ENCODE measurements at regions not wholly inside any gene's neighbourhood (a gene's known extent, or its start where the extent isn't known, plus 50 kb on each side); places are given as distances from the start of the nearest gene placed in this dataset.

DNA sequence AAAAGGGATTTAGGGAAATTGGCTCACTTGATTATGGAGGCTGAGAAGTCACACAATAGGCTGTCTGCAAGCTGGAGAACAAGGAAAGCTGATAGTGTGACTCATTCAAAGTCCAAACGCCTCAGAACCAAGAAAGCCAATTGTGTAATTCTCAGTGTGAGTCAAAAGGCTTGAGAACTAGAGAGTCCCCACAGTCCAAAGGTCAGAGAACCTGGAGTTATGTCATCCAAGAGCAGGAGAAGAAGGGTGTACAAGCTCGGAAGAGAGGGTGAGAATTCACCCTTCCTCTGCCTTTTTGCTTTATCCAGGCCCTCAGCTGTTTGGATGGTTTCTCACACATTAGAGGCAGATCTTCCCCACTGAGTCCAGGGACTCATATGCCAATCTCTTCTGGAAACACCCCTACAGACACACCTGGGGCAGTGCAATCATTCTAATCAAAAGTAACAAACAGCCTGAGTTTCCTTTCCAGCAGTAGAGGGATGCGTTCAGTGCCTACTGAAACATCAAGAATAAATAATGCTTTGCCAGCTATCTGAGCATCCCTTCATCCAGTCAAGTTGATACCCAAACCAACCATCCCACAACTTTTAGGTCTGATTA is 271.5 kb downstream of the SATB1 start:
- Histone ChIP-seq H4K8ac (ENCODE audit: low read depth, low read length) (no peak overlapping the region), H2BK12ac (ENCODE audit: low read length) (no peak overlapping the region), H3K9ac (ENCODE audit: low read length) (no peak overlapping the region), H3K36me3 (ENCODE audit: control insufficient read depth in 1 of 2, insufficient read depth in 2 of 2, low read length in 2 of 2) (no peaks in the 10 kb centered on the region), H3K4me3 (ENCODE audit: low read depth, low read length) (no peak overlapping the region), H3K4ac (ENCODE audit: low read depth, low read length) (no peak overlapping the region), H2AK5ac (ENCODE audit: low read length) (no peak overlapping the region), H3K18ac (ENCODE audit: low read length) (no peak overlapping the region), H2AFZ (ENCODE audit: insufficient read depth, low read length, poor library complexity) (no peak overlapping the region), H2BK120ac (ENCODE audit: insufficient read depth, low read length, poor library complexity) (no peak overlapping the region), H3K27me3 (ENCODE audit: insufficient read depth, low read length) (no peaks in the 10 kb centered on the region), H3K9me3 (ENCODE audit: insufficient read depth, low read depth, low read length) (no peaks in the 10 kb centered on the region), H4K91ac (ENCODE audit: low read depth, low read length) (no peak overlapping the region), H3K4me1 (ENCODE audit: control insufficient read depth in 1 of 2, insufficient read depth in 2 of 2, low read length in 2 of 2) (no peaks in the 10 kb centered on the region), H3K79me2 (ENCODE audit: control insufficient read depth, insufficient read depth, low read length, poor library complexity) (no peaks in the 10 kb centered on the region), H3K23ac (ENCODE audit: low read length) (no peak overlapping the region), H2BK5ac (ENCODE audit: low read depth, low read length, poor library complexity) (no peak overlapping the region), H3K14ac (ENCODE audit: low read length) (no peak overlapping the region), H3K79me1 (ENCODE audit: low read length) (no peaks in the 10 kb centered on the region), H3K27ac (ENCODE audit: low read depth, low read length) (no peak overlapping the region), H3K4me2 (ENCODE audit: low read length) (no peak overlapping the region), H4K12ac (ENCODE audit: low read depth, low read length) (no peak overlapping the region)
- DNase-seq: peak; percentile 4 to 57
- no CpG with 5 or more reads among the region's 3 CpGs for WGBS (ENCODE audit: extremely low coverage, insufficient coverage, insufficient read length)

- H3K36me3 ChIP-seq (ENCODE audit: control insufficient read depth in 1 of 2, insufficient read depth in 2 of 2, low read length in 2 of 2): no peaks in the 10 kb centered on the region
- H3K79me1 ChIP-seq (ENCODE audit: low read length): no peaks in the 10 kb centered on the region
- no peak overlapping the region for H2BK5ac ChIP-seq (ENCODE audit: low read depth, low read length, poor library complexity)
- H4K12ac ChIP-seq (ENCODE audit: low read depth, low read length): no peak overlapping the region
- H2AFZ ChIP-seq (ENCODE audit: insufficient read depth, low read length, poor library complexity): no peak overlapping the region
- no peak for DNase-seq
- no peak overlapping the region for H3K4ac ChIP-seq (ENCODE audit: low read depth, low read length)
- no CpG with 5 or more reads among the region's 3 CpGs for whole genome bisulfite sequencing (ENCODE audit: extremely low coverage, insufficient coverage, insufficient read length)
- H3K9me3 ChIP-seq (ENCODE audit: insufficient read depth, low read depth, low read length): no peaks in the 10 kb centered on the region
- no peak overlapping the region for H3K23ac ChIP-seq (ENCODE audit: low read length)
- no peaks in the 10 kb centered on the region for H3K79me2 ChIP-seq (ENCODE audit: control insufficient read depth, insufficient read depth, low read length, poor library complexity)
- no peak overlapping the region for H3K27ac ChIP-seq (ENCODE audit: low read depth, low read length)
- H4K8ac ChIP-seq (ENCODE audit: low read depth, low read length): no peak overlapping the region
- no peaks in the 10 kb centered on the region for H3K4me1 ChIP-seq (ENCODE audit: control insufficient read depth in 1 of 2, insufficient read depth in 2 of 2, low read length in 2 of 2)
- H2AK5ac ChIP-seq (ENCODE audit: low read length): no peak overlapping the region
- H3K27me3 ChIP-seq (ENCODE audit: insufficient read depth, low read length): no peaks in the 10 kb centered on the region
- H2BK120ac ChIP-seq (ENCODE audit: insufficient read depth, low read length, poor library complexity): no peak overlapping the region
- H3K4me3 ChIP-seq (ENCODE audit: low read depth, low read length): no peak overlapping the region
- no peak overlapping the region for H3K18ac ChIP-seq (ENCODE audit: low read length)
- no peak overlapping the region for H4K91ac ChIP-seq (ENCODE audit: low read depth, low read length)
- no peak overlapping the region for H2BK12ac ChIP-seq (ENCODE audit: low read length)
- H3K4me2 ChIP-seq (ENCODE audit: low read length): no peak overlapping the region
- no peak overlapping the region for H3K9ac ChIP-seq (ENCODE audit: low read length)
- H3K14ac ChIP-seq (ENCODE audit: low read length): no peak overlapping the region
Measured at GRCh38 chr3:18151199-18151598, 273.9 kb downstream of the SATB1 start.

- WGBS (ENCODE audit: extremely low coverage, insufficient coverage, insufficient read length): no CpG with 5 or more reads among the region's 4 CpGs
- Histone ChIP-seq H2AFZ (ENCODE audit: insufficient read depth, low read length, poor library complexity) (no peak overlapping the region), H4K8ac (ENCODE audit: low read depth, low read length) (no peak overlapping the region), H3K14ac (ENCODE audit: low read length) (no peak overlapping the region), H3K23ac (ENCODE audit: low read length) (no peak overlapping the region), H3K9ac (ENCODE audit: low read length) (no peak overlapping the region), H2AK5ac (ENCODE audit: low read length) (no peak overlapping the region), H4K91ac (ENCODE audit: low read depth, low read length) (no peak overlapping the region), H2BK120ac (ENCODE audit: insufficient read depth, low read length, poor library complexity) (no peak overlapping the region), H3K27me3 (ENCODE audit: insufficient read depth, low read length) (no peaks in the 10 kb centered on the region), H3K36me3 (ENCODE audit: control insufficient read depth in 1 of 2, insufficient read depth in 2 of 2, low read length in 2 of 2) (no peaks in the 10 kb centered on the region), H3K18ac (ENCODE audit: low read length) (no peak overlapping the region), H2BK5ac (ENCODE audit: low read depth, low read length, poor library complexity) (no peak overlapping the region), H3K27ac (ENCODE audit: low read depth, low read length) (no peak overlapping the region), H3K9me3 (ENCODE audit: insufficient read depth, low read depth, low read length) (no peaks in the 10 kb centered on the region), H3K4ac (ENCODE audit: low read depth, low read length) (no peak overlapping the region), H2BK12ac (ENCODE audit: low read length) (no peak overlapping the region), H3K4me3 (ENCODE audit: low read depth, low read length) (no peak overlapping the region), H3K79me1 (ENCODE audit: low read length) (no peaks in the 10 kb centered on the region), H3K4me2 (ENCODE audit: low read length) (no peak overlapping the region), H3K79me2 (ENCODE audit: control insufficient read depth, insufficient read depth, low read length, poor library complexity) (no peaks in the 10 kb centered on the region), H3K4me1 (ENCODE audit: control insufficient read depth in 1 of 2, insufficient read depth in 2 of 2, low read length in 2 of 2) (no peaks in the 10 kb centered on the region), H4K12ac (ENCODE audit: low read depth, low read length) (no peak overlapping the region)
- no peak for DNase-seq
Measured at GRCh38 chr3:18149935-18150334, 275.2 kb downstream of the SATB1 start.

GRCh38 chr3:18149386-18149785 is 275.8 kb downstream of the SATB1 start:
- Histone ChIP-seq H3K4ac (ENCODE audit: low read depth, low read length) (no peak overlapping the region), H3K79me1 (ENCODE audit: low read length) (no peaks in the 10 kb centered on the region), H4K91ac (ENCODE audit: low read depth, low read length) (no peak overlapping the region), H2BK120ac (ENCODE audit: insufficient read depth, low read length, poor library complexity) (no peak overlapping the region), H4K12ac (ENCODE audit: low read depth, low read length) (no peak overlapping the region), H3K23ac (ENCODE audit: low read length) (no peak overlapping the region), H3K9me3 (ENCODE audit: insufficient read depth, low read depth, low read length) (no peaks in the 10 kb centered on the region), H3K4me2 (ENCODE audit: low read length) (no peak overlapping the region), H3K18ac (ENCODE audit: low read length) (no peak overlapping the region), H3K27ac (ENCODE audit: low read depth, low read length) (no peak overlapping the region), H2AFZ (ENCODE audit: insufficient read depth, low read length, poor library complexity) (no peak overlapping the region), H3K36me3 (ENCODE audit: control insufficient read depth in 1 of 2, insufficient read depth in 2 of 2, low read length in 2 of 2) (no peaks in the 10 kb centered on the region), H2BK12ac (ENCODE audit: low read length) (no peak overlapping the region), H3K14ac (ENCODE audit: low read length) (no peak overlapping the region), H2AK5ac (ENCODE audit: low read length) (no peak overlapping the region), H3K9ac (ENCODE audit: low read length) (no peak overlapping the region), H3K27me3 (ENCODE audit: insufficient read depth, low read length) (no peaks in the 10 kb centered on the region), H3K4me1 (ENCODE audit: control insufficient read depth in 1 of 2, insufficient read depth in 2 of 2, low read length in 2 of 2) (no peaks in the 10 kb centered on the region), H2BK5ac (ENCODE audit: low read depth, low read length, poor library complexity) (no peak overlapping the region), H3K79me2 (ENCODE audit: control insufficient read depth, insufficient read depth, low read length, poor library complexity) (no peaks in the 10 kb centered on the region), H4K8ac (ENCODE audit: low read depth, low read length) (no peak overlapping the region), H3K4me3 (ENCODE audit: low read depth, low read length) (no peak overlapping the region)
- DNase-seq: no peak
- no CpG with 5 or more reads among the region's 2 CpGs for WGBS (ENCODE audit: extremely low coverage, insufficient coverage, insufficient read length)
